Activated CD4-positive, alpha-beta memory T cell treated with anti-CD3 and anti-CD28 coated beads for 36 hours (primary cell): ENCODE measurements at regions not wholly inside any gene's neighbourhood (a gene's known extent, or its start where the extent isn't known, plus 50 kb on each side); places are given as distances from the start of the nearest gene placed in this dataset.

Source experiments
- CTCF ChIA-PET: fragments of 350-600 bp; sonication (Branson Sonifier 250); formaldehyde crosslinking; loops from one replicate; lab custom pipeline; 2021; ENCODE audit warnings: antibody characterized with exemption, inconsistent platforms; lab: Charles Lee
- POLR2A ChIA-PET: fragments of 350-600 bp; sonication (Branson Sonifier 250); formaldehyde crosslinking; loops from one replicate; lab custom pipeline; 2021; ENCODE audit warnings: antibody characterized with exemption; lab: Charles Lee
- DNase-seq: peaks from one replicate; pipeline ENCODE4 v3.0.0-alpha.2; 2020
- H3K27ac Mint-ChIP-seq: one replicate; pipeline ENCODE4 v1.8.0; 2021; ENCODE audit warnings: mixed read lengths
- H3K27me3 Mint-ChIP-seq: one replicate; pipeline ENCODE4 v1.8.0; 2021; ENCODE audit warnings: mixed read lengths
- H3K36me3 Mint-ChIP-seq: one replicate; pipeline ENCODE4 v1.8.0; 2021; ENCODE audit warnings: mixed read lengths
- H3K4me1 Mint-ChIP-seq: one replicate; pipeline ENCODE4 v1.8.0; 2021; ENCODE audit warnings: low read depth, mixed read lengths
- H3K4me3 Mint-ChIP-seq: one replicate; pipeline ENCODE4 v1.8.0; 2021; ENCODE audit warnings: mild to moderate bottlenecking, mixed read lengths
- H3K9me3 Mint-ChIP-seq: one replicate; pipeline ENCODE4 v1.8.0; 2021; ENCODE audit warnings: mixed read lengths
- intact Hi-C: fragments of 100-400 bp; cut with micrococcal nuclease; formaldehyde crosslinking; loops from one replicate; pipeline ENCODE4 v1.15.1; 2023

GRCh38 chr6:166757232-166758135 is 130.4 kb upstream of the RPS6KA2 start:
- H3K27ac Mint-ChIP-seq: no peak overlapping the region
- peaks cover 27% of the 10 kb centered on the region for H3K4me1 Mint-ChIP-seq
- H3K9me3 Mint-ChIP-seq: no peaks in the 10 kb centered on the region
- ChIA-PET POLR2A (no interaction called here), CTCF (interaction anchor here (0.6 to 1.4 kb wide), 2 partner anchors 17 to 57 kb away, joined by 3 to 4 read pairs; no protein-coding TSS in a partner anchor)
- DNase-seq: peak; percentile 28
- no peak overlapping the region for H3K4me3 Mint-ChIP-seq
- intact Hi-C loops: no loop called here
- no peaks in the 10 kb centered on the region for H3K36me3 Mint-ChIP-seq
- H3K27me3 Mint-ChIP-seq: peaks cover 15% of the 10 kb centered on the region

GRCh38 chr6:166754218-166755030 is 127.4 kb upstream of the RPS6KA2 start:
- Mint-ChIP-seq H3K36me3 (no peaks in the 10 kb centered on the region), H3K27ac (no peak overlapping the region), H3K27me3 (peaks cover 12% of the 10 kb centered on the region), H3K4me1 (peaks cover 14% of the 10 kb centered on the region), H3K9me3 (no peaks in the 10 kb centered on the region), H3K4me3 (no peak overlapping the region)
- no peak for DNase-seq
- POLR2A ChIA-PET: no interaction called here
- intact Hi-C loops: no loop called here
- CTCF ChIA-PET: interaction anchor here (0.6 kb wide), 1 partner anchor 1177 kb away, joined by 4 read pairs; no protein-coding TSS in a partner anchor

GRCh38 chr6:166752928-166753721 is 126.1 kb upstream of the RPS6KA2 start:
- Mint-ChIP-seq H3K4me1 (peaks cover 7% of the 10 kb centered on the region), H3K36me3 (no peaks in the 10 kb centered on the region), H3K27ac (no peak overlapping the region), H3K9me3 (no peaks in the 10 kb centered on the region), H3K4me3 (no peak overlapping the region), H3K27me3 (peaks cover 8% of the 10 kb centered on the region)
- ChIA-PET CTCF (no interaction called here), POLR2A (no interaction called here)
- intact Hi-C loops: no loop called here
- no peak for DNase-seq

GRCh38 chr6:166752097-166752496 is 125.0 kb upstream of the RPS6KA2 start:
- POLR2A ChIA-PET: no interaction called here
- peaks cover 1% of the 10 kb centered on the region for H3K27me3 Mint-ChIP-seq
- CTCF ChIA-PET: interaction anchor here (1.4 kb wide), 1 partner anchor 23 kb away, joined by 5 read pairs; no protein-coding TSS in a partner anchor
- H3K9me3 Mint-ChIP-seq: no peaks in the 10 kb centered on the region
- H3K36me3 Mint-ChIP-seq: no peaks in the 10 kb centered on the region
- no peak for DNase-seq
- no peaks in the 10 kb centered on the region for H3K4me1 Mint-ChIP-seq
- intact Hi-C loops: no loop called here
- no peak overlapping the region for H3K4me3 Mint-ChIP-seq
- H3K27ac Mint-ChIP-seq: no peak overlapping the region

GRCh38 chr6:166751051-166751595 is 124.1 kb upstream of the RPS6KA2 start:
- DNase-seq: no peak
- intact Hi-C loops: no loop called here
- H3K4me1 Mint-ChIP-seq: no peaks in the 10 kb centered on the region
- H3K9me3 Mint-ChIP-seq: no peaks in the 10 kb centered on the region
- CTCF ChIA-PET: interaction anchor here (1.4 kb wide), 1 partner anchor 24 kb away, joined by 5 read pairs; no protein-coding TSS in a partner anchor
- H3K36me3 Mint-ChIP-seq: no peaks in the 10 kb centered on the region
- POLR2A ChIA-PET: no interaction called here
- H3K27me3 Mint-ChIP-seq: no peaks in the 10 kb centered on the region
- H3K4me3 Mint-ChIP-seq: no peak overlapping the region
- no peak overlapping the region for H3K27ac Mint-ChIP-seq

- Mint-ChIP-seq H3K4me3 (no peak overlapping the region), H3K4me1 (no peaks in the 10 kb centered on the region), H3K27me3 (no peaks in the 10 kb centered on the region), H3K27ac (no peak overlapping the region), H3K36me3 (no peaks in the 10 kb centered on the region), H3K9me3 (no peaks in the 10 kb centered on the region)
- ChIA-PET CTCF (interaction anchor here (1.4 kb wide), 1 partner anchor 24 kb away, joined by 5 read pairs; no protein-coding TSS in a partner anchor), POLR2A (no interaction called here)
- DNase-seq: no peak
- intact Hi-C loops: no loop called here
Measured at GRCh38 chr6:166750108-166750793, 123.2 kb upstream of the RPS6KA2 start.

GRCh38 chr6:166749666-166750065 is 122.6 kb upstream of the RPS6KA2 start:
- Mint-ChIP-seq H3K27me3 (no peaks in the 10 kb centered on the region), H3K27ac (no peak overlapping the region), H3K4me3 (no peak overlapping the region), H3K36me3 (no peaks in the 10 kb centered on the region), H3K9me3 (no peaks in the 10 kb centered on the region), H3K4me1 (no peaks in the 10 kb centered on the region)
- no peak for DNase-seq
- intact Hi-C loops: no loop called here
- POLR2A ChIA-PET: no interaction called here
- CTCF ChIA-PET: no interaction called here

GRCh38 chr6:166747644-166748595 is 120.9 kb upstream of the RPS6KA2 start:
- CTCF ChIA-PET: no interaction called here
- intact Hi-C loops: no loop called here
- no peaks in the 10 kb centered on the region for H3K4me1 Mint-ChIP-seq
- no peaks in the 10 kb centered on the region for H3K27me3 Mint-ChIP-seq
- no peaks in the 10 kb centered on the region for H3K36me3 Mint-ChIP-seq
- H3K4me3 Mint-ChIP-seq: no peak overlapping the region
- no peak overlapping the region for H3K27ac Mint-ChIP-seq
- no peak for DNase-seq
- H3K9me3 Mint-ChIP-seq: no peaks in the 10 kb centered on the region
- POLR2A ChIA-PET: no interaction called here

GRCh38 chr6:166745801-166746668 is 119.0 kb upstream of the RPS6KA2 start:
- Mint-ChIP-seq H3K36me3 (no peaks in the 10 kb centered on the region), H3K4me3 (no peak overlapping the region), H3K27ac (no peak overlapping the region), H3K4me1 (no peaks in the 10 kb centered on the region), H3K9me3 (no peaks in the 10 kb centered on the region), H3K27me3 (no peaks in the 10 kb centered on the region)
- POLR2A ChIA-PET: no interaction called here
- CTCF ChIA-PET: no interaction called here
- DNase-seq: no peak
- intact Hi-C loops: no loop called here
